ENCODE measurements at regions not wholly inside any gene's neighbourhood (a gene's known extent, or its start where the extent isn't known, plus 50 kb on each side); places are given as distances from the start of the nearest gene placed in this dataset.
"Not testable (repeated sequence)": the region's sequence is repeated elsewhere in the genome, so short reads cannot be mapped to it uniquely, and the experiment has no call there.

GRCh38 chr4:26241179-26241578 is 79.6 kb upstream of the RBPJ start:
- Mint-ChIP-seq H3K27me3 (ENCODE audit: low read depth) (peaks cover 6% of the 10 kb centered on the region), H3K4me1 (peaks cover 29% of the 10 kb centered on the region), H3K36me3 (ENCODE audit: low read depth) (peaks cover 3% of the 10 kb centered on the region), H3K27ac (no peak overlapping the region), H3K9me3 (peaks cover 4% of the 10 kb centered on the region), H3K4me3 (no peak overlapping the region)
- TF ChIP-seq CTCF (IDR thresholded peaks at IDR 0.05; ENCODE audit: unreplicated experiment in 3 of 3) = no peak

- Mint-ChIP-seq H3K9me3 (peaks cover 4% of the 10 kb centered on the region), H3K36me3 (ENCODE audit: low read depth) (peaks cover 4% of the 10 kb centered on the region), H3K4me3 (no peak overlapping the region), H3K27ac (no peak overlapping the region), H3K27me3 (ENCODE audit: low read depth) (peaks cover 6% of the 10 kb centered on the region), H3K4me1 (peaks cover 29% of the 10 kb centered on the region)
- TF ChIP-seq CTCF (IDR thresholded peaks at IDR 0.05; ENCODE audit: unreplicated experiment in 3 of 3) = no peak
Observed at GRCh38 chr4:26242451-26242850, 78.4 kb upstream of the RBPJ start.

GRCh38 chr4:26244138-26244537 is 76.7 kb upstream of the RBPJ start:
- peaks cover 21% of the 10 kb centered on the region for H3K4me1 Mint-ChIP-seq
- not testable (repeated sequence) for H3K4me3 Mint-ChIP-seq; H3K27me3 Mint-ChIP-seq (ENCODE audit: low read depth); H3K9me3 Mint-ChIP-seq; H3K36me3 Mint-ChIP-seq (ENCODE audit: low read depth); H3K27ac Mint-ChIP-seq

- TF ChIP-seq CTCF (IDR thresholded peaks at IDR 0.05; ENCODE audit: unreplicated experiment in 3 of 3) = no peak
- Mint-ChIP-seq H3K36me3 (ENCODE audit: low read depth) (peaks cover 4% of the 10 kb centered on the region), H3K27ac (peak overlapping the region; percentile 47 to 87 (median 53)), H3K9me3 (peaks cover 4% of the 10 kb centered on the region), H3K4me3 (peak overlapping the region in 2 of 3 experiments; percentile 9 to 20), H3K27me3 (ENCODE audit: low read depth) (no peaks in the 10 kb centered on the region), H3K4me1 (peaks cover 20% of the 10 kb centered on the region)
Observed at GRCh38 chr4:26248647-26249046, 72.2 kb upstream of the RBPJ start.

GRCh38 chr4:26252349-26253025 is 68.3 kb upstream of the RBPJ start:
- Mint-ChIP-seq H3K9me3 (no peaks in the 10 kb centered on the region), H3K27me3 (ENCODE audit: low read depth) (peaks cover 3% of the 10 kb centered on the region), H3K4me3 (no peak overlapping the region), H3K27ac (peak overlapping the region in 2 of 3 experiments; percentile 29 to 62), H3K36me3 (ENCODE audit: low read depth) (no peaks in the 10 kb centered on the region), H3K4me1 (peaks cover 34% of the 10 kb centered on the region)
- no peak for TF ChIP-seq CTCF (IDR thresholded peaks at IDR 0.05; ENCODE audit: unreplicated experiment in 3 of 3)

- Mint-ChIP-seq H3K27ac (peak overlapping the region in 1 of 3 experiments; percentile 10), H3K4me3 (no peak overlapping the region), H3K36me3 (ENCODE audit: low read depth) (no peaks in the 10 kb centered on the region), H3K4me1 (peaks cover 26% of the 10 kb centered on the region), H3K27me3 (ENCODE audit: low read depth) (peaks cover 3% of the 10 kb centered on the region), H3K9me3 (no peaks in the 10 kb centered on the region)
- no peak for TF ChIP-seq CTCF (IDR thresholded peaks at IDR 0.05; ENCODE audit: unreplicated experiment in 3 of 3)
Observed at GRCh38 chr4:26253968-26254367, 66.8 kb upstream of the RBPJ start.
